Transverse colon (tissue), 4 donors: ENCODE measurements at regions not wholly inside any gene's neighbourhood (a gene's known extent, or its start where the extent isn't known, plus 50 kb on each side); places are given as distances from the start of the nearest gene placed in this dataset.

Experiments used
- DNase-seq: peaks from one replicate; pipeline ENCODE4 v3.0.0-alpha.2; 2019
- H3K27ac ChIP-seq, 4 donors: fragments of 200-600 bp; sonication (generic); 2 replicates each; pipeline ENCODE4 v1.5.1; 2016 to 2018; ENCODE audit warnings: inconsistent platforms in 4 of 4
- H3K27me3 ChIP-seq: fragments of 200-600 bp; sonication (generic); 2 replicates; pipeline ENCODE4 v1.5.1; 2017; ENCODE audit warnings: inconsistent platforms
- H3K36me3 ChIP-seq, 4 donors: fragments of 200-600 bp; sonication (generic); 2 replicates each; pipeline ENCODE4 v1.5.1; 2017 to 2019; ENCODE audit warnings: inconsistent platforms in 4 of 4
- H3K4me1 ChIP-seq, 4 donors: fragments of 200-600 bp; sonication (generic); 2 replicates each; pipeline ENCODE4 v1.5.1; 2017 to 2020; ENCODE audit warnings: inconsistent platforms in 4 of 4
- H3K4me3 ChIP-seq, 4 donors: fragments of 200-600 bp; sonication (generic); 1 replicate in 1 of 4; 2 replicates in 3 of 4; pipeline versions ENCODE4 v1.5.1 to v1.6.1; 2017 to 2019; ENCODE audit warnings: inconsistent platforms in 4 of 4
- H3K9me3 ChIP-seq, 2 donors: fragments of 200-600 bp; sonication (generic); 2 replicates each; pipeline ENCODE4 v1.5.1; 2017 to 2019; ENCODE audit warnings: inconsistent platforms in 2 of 2
- CTCF ChIP-seq, 5 experiments: fragments of 200-600 bp in 3 of 5; fragments of 450-650 bp in 2 of 5; sonication (generic) in 3 of 5; IDR thresholded peaks; 1 replicate in 2 of 5; 2 replicates in 3 of 5; pipeline ENCODE4 v1.5.1; 2016 to 2017; ENCODE audit warnings: antibody characterized with exemption in 5 of 5, inconsistent platforms in 3 of 5, mild to moderate bottlenecking in 2 of 5, moderate library complexity in 1 of 5
- EP300 ChIP-seq: sonication (generic); formaldehyde crosslinking; IDR thresholded peaks from one replicate; pipeline ENCODE4 v1.6.1; 2017; ENCODE audit warnings: antibody characterized with exemption, low read depth
- POLR2A ChIP-seq: fragments of 450-650 bp; IDR thresholded peaks from one replicate; pipeline ENCODE4 v1.6.1; 2016; ENCODE audit warnings: antibody characterized with exemption, mild to moderate bottlenecking, moderate library complexity
- POLR2AphosphoS5 ChIP-seq, 3 donors: sonication (generic); formaldehyde crosslinking; IDR thresholded peaks; one replicate each; pipeline ENCODE4 v1.6.1; 2016; ENCODE audit warnings: antibody characterized with exemption in 3 of 3
- WGBS, 2 donors: methylation state at CpG; one replicate each; pipeline ENCODE4 v1.1.5; 2018; ENCODE audit warnings: low coverage in 1 of 2; 5-methylcytosine and 5-hydroxymethylcytosine counted together
- in situ Hi-C, 4 donors: fragments of 200-750 bp; cut with MboI; loops; one replicate each; pipeline versions ENCODE4 v1.15.0 to v1.15.1; 2017; ENCODE audit warnings: low sequenced_read_pairs in 3 of 4, low pct_ligation_motif_present in 1 of 4, low pct_unique_long_range_greater_than_20kb in 1 of 4
- intact Hi-C: fragments of 100-400 bp; cut with DNase I; formaldehyde crosslinking; loops from one replicate; pipeline ENCODE4 v1.15.1; 2023; ENCODE audit warnings: low total_unique reads

GRCh38 chr13:53121919-53122318 lies 93.3 kb downstream of the OLFM4 start:
- no peak overlapping the region for H3K4me3 ChIP-seq
- TF ChIP-seq POLR2A, result no peak
- WGBS, 2 donors, result 37 to 49% methylated on average over 2 of the region's 2 CpGs
- H3K4me1 ChIP-seq, result no peaks in the 10 kb centered on the region
- no peak for DNase-seq
- intact Hi-C loops, result no loop called here
- H3K36me3 ChIP-seq, result no peaks in the 10 kb centered on the region
- no peaks in the 10 kb centered on the region for H3K27me3 ChIP-seq
- peaks cover 0 to 3% of the 10 kb centered on the region in 2 donors for H3K9me3 ChIP-seq
- in situ Hi-C loops, result no loop called here
- H3K27ac ChIP-seq, result no peak overlapping the region

- 80% methylated on average over 3 of the region's 3 CpGs; no CpG with 5 or more reads in 1 of the 2 donors for WGBS, 2 donors
- Histone ChIP-seq H3K4me3 (no peak overlapping the region), H3K9me3 (no peaks in the 10 kb centered on the region), H3K27ac (no peak overlapping the region), H3K4me1 (no peaks in the 10 kb centered on the region), H3K27me3 (no peaks in the 10 kb centered on the region), H3K36me3 (no peaks in the 10 kb centered on the region)
- DNase-seq, result no peak
- in situ Hi-C loops, result no loop called here
- intact Hi-C loops, result no loop called here
- TF ChIP-seq POLR2AphosphoS5 (IDR thresholded peaks at IDR 0.05) (no peak), CTCF (IDR thresholded peaks at IDR 0.05) (no peak), EP300 (no peak), POLR2A (no peak)
Measured at GRCh38 chr13:53123536-53123935, 94.9 kb downstream of the OLFM4 start.

GRCh38 chr13:53124623-53125022 lies 96.0 kb downstream of the OLFM4 start:
- in situ Hi-C loops (no loop called here), intact Hi-C loops (no loop called here)
- TF ChIP-seq EP300, result no peak
- TF ChIP-seq POLR2A, result no peak
- no peak for TF ChIP-seq POLR2AphosphoS5 (IDR thresholded peaks at IDR 0.05)
- no peak for TF ChIP-seq CTCF (IDR thresholded peaks at IDR 0.05)

GRCh38 chr13:53126841-53127245 lies 98.2 kb downstream of the OLFM4 start:
- in situ Hi-C loops, result no loop called here
- 43 to 50% methylated on average over 1 of the region's 1 CpG for WGBS, 2 donors

More at GRCh38 chr13:53124623-53125022, 96.0 kb downstream of the OLFM4 start:
- Histone ChIP-seq H3K4me1 (no peaks in the 10 kb centered on the region), H3K4me3 (no peak overlapping the region), H3K36me3 (no peaks in the 10 kb centered on the region), H3K9me3 (no peaks in the 10 kb centered on the region), H3K27ac (no peak overlapping the region), H3K27me3 (no peaks in the 10 kb centered on the region)
- WGBS, 2 donors, result 77 to 82% methylated on average over 3 of the region's 3 CpGs
- no peak for DNase-seq

More at GRCh38 chr13:53126841-53127245, 98.2 kb downstream of the OLFM4 start:
- H3K4me3 ChIP-seq, result no peak overlapping the region
- H3K36me3 ChIP-seq, result no peaks in the 10 kb centered on the region
- intact Hi-C loops, result no loop called here
- TF ChIP-seq POLR2AphosphoS5 (IDR thresholded peaks at IDR 0.05) (no peak), EP300 (no peak), CTCF (IDR thresholded peaks at IDR 0.05) (no peak), POLR2A (no peak)
- H3K27me3 ChIP-seq, result no peaks in the 10 kb centered on the region
- no peak overlapping the region for H3K27ac ChIP-seq
- H3K4me1 ChIP-seq, result no peaks in the 10 kb centered on the region
- H3K9me3 ChIP-seq, result no peaks in the 10 kb centered on the region
- no peak for DNase-seq
